K562 (cell line): ENCODE measurements at regions not wholly inside any gene's neighbourhood (a gene's known extent, or its start where the extent isn't known, plus 50 kb on each side); places are given as distances from the start of the nearest gene placed in this dataset.

Source experiments
- ATAC-seq: fragments of 200-7000 bp; cut with Tn5 transposase; 3 replicates; pipeline ENCODE4 v1.9.1; 2020; ENCODE audit warnings: moderate library complexity
- BruUV-seq: library from RNA; stranded (reverse); fragments of 400-500 nt; replicated peaks from 2 replicates; lab custom pipeline; 2021; lab: Mats Ljungman, UMichigan
- CTCF ChIA-PET: fragments of 300-600 bp; formaldehyde crosslinking; extraction: SDS; loops from one replicate; lab custom pipeline; 2021; ENCODE audit warnings: low intra/inter-chr PET ratio; lab: Yijun Ruan, JAX
- POLR2A ChIA-PET: fragments of 300-600, 350-650 bp; sonication (Branson Sonifier 250); formaldehyde crosslinking; extraction: SDS; loops from one replicate; lab custom pipeline; 2021; ENCODE audit warnings: antibody characterized with exemption, inconsistent platforms; lab: Yijun Ruan, JAX
- DNase-seq, 4 experiments: peaks; one replicate each; pipeline versions ENCODE4 v3.0.0 to v3.0.0-alpha.2; 2011 to 2018; ENCODE audit warnings: low spot score in 3 of 4, mixed read lengths in 3 of 4; ENCODE audit errors: extremely low read depth in 1 of 4
- FAIRE-seq: peaks from 2 replicates; lab custom pipeline; 2011; peaks lifted over from hg19 to GRCh38; lab: Jason Lieb, UNC
- H2AFZ ChIP-seq: 2 replicates; pipeline ENCODE4 v1.6.0; 2011; ENCODE audit warnings: low read depth, low read length, control low read depth, inconsistent platforms
- H3K27ac ChIP-seq: fragments of 200-600 bp; 3 replicates; pipeline ENCODE4 v1.8.0; 2011; ENCODE audit warnings: low read depth, mild to moderate bottlenecking, control low read depth, inconsistent platforms, low read length, moderate library complexity, mixed read lengths; ENCODE audit errors: extremely low read depth
- H3K27me3 ChIP-seq, 2 experiments: fragments of 300-600 bp in 1 of 2; 2 replicates in 1 of 2; 3 replicates in 1 of 2; pipeline versions ENCODE4 v1.6.0 to v1.8.0; 2011; ENCODE audit warnings: inconsistent platforms in 2 of 2, low read length in 2 of 2, mild to moderate bottlenecking in 1 of 2, mixed read lengths in 1 of 2, moderate library complexity in 1 of 2; ENCODE audit not compliant: control insufficient read depth in 2 of 2, insufficient read depth in 2 of 2
- H3K36me3 ChIP-seq: fragments of 300-600 bp; 3 replicates; pipeline ENCODE4 v1.8.0; 2011; ENCODE audit warnings: mild to moderate bottlenecking, low read length, inconsistent platforms; ENCODE audit not compliant: control insufficient read depth, insufficient read depth
- H3K4me1 ChIP-seq, 2 experiments: fragments of 200-600 bp in 1 of 2; replicated peaks in 1 of 2; 2 replicates in 1 of 2; 3 replicates in 1 of 2; pipeline versions ENCODE4 v1.5.1 to v1.8.0; 2011; ENCODE audit warnings: inconsistent platforms in 2 of 2, low read length in 2 of 2, mild to moderate bottlenecking in 1 of 2, mixed read lengths in 1 of 2, moderate library complexity in 1 of 2; ENCODE audit not compliant: control insufficient read depth in 2 of 2, insufficient read depth in 2 of 2
- H3K4me2 ChIP-seq: 2 replicates; pipeline ENCODE4 v1.6.1; 2011; ENCODE audit warnings: low read length, control low read depth, inconsistent platforms, mixed read lengths; ENCODE audit not compliant: insufficient read depth
- H3K4me3 ChIP-seq: fragments of 200-600 bp; sonication (generic), shearing (Covaris generic); 2 replicates; pipeline ENCODE4 v1.5.1; 2016; ENCODE audit warnings: control low read depth, inconsistent platforms
- H3K79me2 ChIP-seq: fragments of 200-600 bp; 3 replicates; pipeline ENCODE4 v1.8.0; 2011; ENCODE audit warnings: low read length, inconsistent platforms; ENCODE audit not compliant: control insufficient read depth, insufficient read depth
- H3K9ac ChIP-seq, 2 experiments: 2 replicates each; pipeline versions ENCODE4 v1.6.0 to v1.6.1; 2011; ENCODE audit warnings: low read depth in 2 of 2, low read length in 2 of 2, control low read depth in 1 of 2, inconsistent platforms in 1 of 2, mild to moderate bottlenecking in 1 of 2, mixed read lengths in 1 of 2; ENCODE audit not compliant: insufficient read depth in 1 of 2
- H3K9me1 ChIP-seq: one replicate; pipeline ENCODE4 v1.6.0; 2011; ENCODE audit warnings: inconsistent platforms, mild to moderate bottlenecking, low read length, moderate library complexity; ENCODE audit not compliant: control insufficient read depth, insufficient read depth
- H3K9me3 ChIP-seq: replicated peaks from 2 replicates; pipeline ENCODE4 v1.5.1; 2011; ENCODE audit warnings: low read depth, low read length, inconsistent platforms; ENCODE audit not compliant: control insufficient read depth, insufficient read depth
- H4K20me1 ChIP-seq: replicated peaks from 2 replicates; pipeline ENCODE4 v1.6.1; 2011; ENCODE audit warnings: low read length, inconsistent platforms, mixed read lengths; ENCODE audit not compliant: control insufficient read depth, insufficient read depth
- ATF3 ChIP-seq, 2 experiments: fragments of 450-650 bp in 1 of 2; sonication (generic) in 1 of 2; formaldehyde crosslinking in 1 of 2; IDR thresholded peaks in 1 of 2; conservative IDR thresholded peaks in 1 of 2; 2 replicates each; pipeline versions ENCODE4 v1.6.1 to v1.8.1; 2016 to 2023; ENCODE audit warnings: mild to moderate bottlenecking in 2 of 2, moderate library complexity in 2 of 2, inconsistent platforms in 1 of 2, missing genetic modification reagents in 1 of 2
- CBFA2T2 ChIP-seq: fragments of 450-650 bp; conservative IDR thresholded peaks from 2 replicates; pipeline ENCODE4 v1.6.1; 2017; ENCODE audit warnings: mild to moderate bottlenecking
- CREB5 ChIP-seq: fragments of 250-450 bp; sonication (Bioruptor Pico); IDR thresholded peaks from 2 replicates; pipeline ENCODE4 v1.5.0; 2020; ENCODE audit warnings: mild to moderate bottlenecking
- KAT7 ChIP-seq: sonication (generic); formaldehyde crosslinking; IDR thresholded peaks from 2 replicates; pipeline ENCODE4 v1.8.0; 2022; ENCODE audit warnings: missing genetic modification reagents, mild to moderate bottlenecking, borderline replicate concordance
- LCOR ChIP-seq: sonication (generic); formaldehyde crosslinking; IDR thresholded peaks from 2 replicates; pipeline ENCODE4 v1.8.0; 2022; ENCODE audit warnings: mild to moderate bottlenecking, missing genetic modification reagents
- NRF1 ChIP-seq, 2 experiments: fragments of 450-650 bp; IDR thresholded peaks in 1 of 2; conservative IDR thresholded peaks in 1 of 2; 2 replicates each; pipeline ENCODE4 v1.6.1; 2014; ENCODE audit warnings: mild to moderate bottlenecking in 2 of 2
- POU5F1 ChIP-seq: fragments of 150-350 bp; IDR thresholded peaks from 2 replicates; pipeline ENCODE4 v1.6.1; 2014; ENCODE audit warnings: borderline replicate concordance, low read length, low read depth, mild to moderate bottlenecking; ENCODE audit not compliant: partially characterized antibody
- RBBP5 ChIP-seq: fragments of 200-600 bp; sonication (generic); IDR thresholded peaks from 2 replicates; pipeline ENCODE4 v1.6.1; 2012; ENCODE audit warnings: borderline replicate concordance, mild to moderate bottlenecking, low read length, control low read depth, inconsistent platforms; ENCODE audit not compliant: insufficient read depth, poor library complexity, severe bottlenecking
- SAFB2 ChIP-seq: fragments of 200-400 bp; formaldehyde crosslinking; IDR thresholded peaks from 2 replicates; pipeline ENCODE4 v1.6.1; 2018; ENCODE audit warnings: borderline replicate concordance, low read length, low read depth, moderate library complexity; ENCODE audit not compliant: severe bottlenecking
- TCF7L2 ChIP-seq: fragments of 150-350 bp; IDR thresholded peaks from 2 replicates; pipeline ENCODE4 v1.6.1; 2016; ENCODE audit warnings: low read depth, mild to moderate bottlenecking, low read length, moderate library complexity
- TEAD1 ChIP-seq, 2 experiments: fragments of 450-650 bp in 1 of 2; sonication (generic) in 1 of 2; formaldehyde crosslinking; IDR thresholded peaks; 2 replicates each; pipeline versions ENCODE4 v1.4.0 to v1.8.0; 2020 to 2022; ENCODE audit warnings: mild to moderate bottlenecking in 2 of 2, missing genetic modification reagents in 1 of 2
- TFAM ChIP-seq: fragments of 250-450 bp; sonication (Bioruptor Pico); conservative IDR thresholded peaks from 2 replicates; pipeline ENCODE4 v1.5.0; 2021; ENCODE audit warnings: mild to moderate bottlenecking, moderate library complexity
- TFAP4 ChIP-seq: sonication (generic); formaldehyde crosslinking; IDR thresholded peaks from 2 replicates; pipeline ENCODE4 v1.8.0; 2022; ENCODE audit warnings: missing genetic modification reagents, mild to moderate bottlenecking, moderate library complexity, borderline replicate concordance
- TSC22D4 ChIP-seq: fragments of 450-650 bp; IDR thresholded peaks from 2 replicates; pipeline ENCODE4 v1.6.1; 2016; ENCODE audit warnings: missing genetic modification characterization, missing biosample characterization, control low read depth
- ZBTB43 ChIP-seq: sonication (generic); formaldehyde crosslinking; IDR thresholded peaks from 2 replicates; pipeline ENCODE4 v1.8.0; 2023; ENCODE audit warnings: mild to moderate bottlenecking, missing genetic modification reagents
- WGBS: fragments of 100-300 bp; shearing (Covaris generic); methylation state at CpG from one replicate; pipeline ENCODE4 v1.1.6; 2016; ENCODE audit warnings: low coverage, mixed read lengths; ENCODE audit not compliant: insufficient coverage; ENCODE audit errors: missing lambda C conversion rate; 5-methylcytosine and 5-hydroxymethylcytosine counted together
- in situ Hi-C: fragments of 300-500 bp; cut with MboI; formaldehyde crosslinking; loops from 4 replicates; pipeline ENCODE4 v1.15.0; 2018; ENCODE audit warnings: inconsistent platforms, mixed read lengths
- intact Hi-C: fragments of 100-400 bp; cut with micrococcal nuclease; formaldehyde crosslinking; loops from 2 replicates; pipeline ENCODE4 v1.14.2; 2022

- TF ChIP-seq CREB5 (CRISPR knock-in tag), result no peak
- peak; percentile 75 for TF ChIP-seq ATF3 (IDR thresholded peaks at IDR 0.05)
- no peak for TF ChIP-seq ATF3 (CRISPR knock-in tag; conservative IDR thresholded peaks at IDR 0.05)
- TF ChIP-seq TFAP4 (CRISPR knock-in tag), result peak; percentile 89
- TF ChIP-seq CBFA2T2, result peak; percentile 25; the same call in 1 of the 2 replicates
- 0 out of 4 replicates have a peak, but pooled peaks of 1 of the 2 experiments have one; percentile 18 for TF ChIP-seq NRF1 (conservative IDR thresholded peaks at IDR 0.05 in 1 of 2, IDR thresholded peaks at IDR 0.05 in 1 of 2)
Observed at GRCh38 chr14:77988970-77989369, 181.2 kb upstream of the NRXN3 start (continued).

GRCh38 chr14:77989441-77989991, 180.7 kb upstream of the NRXN3 start:
- Histone ChIP-seq H4K20me1 (no peaks in the 10 kb centered on the region), H3K36me3 (no peaks in the 10 kb centered on the region), H3K4me1 (no peaks in the 10 kb centered on the region; a peak in 1 of 5 replicates), H2AFZ (peak overlapping the region; percentile 34; the same call in 1 of the 2 replicates), H3K27ac (no peak overlapping the region), H3K4me3 (no peak overlapping the region), H3K9me3 (no peaks in the 10 kb centered on the region), H3K9me1 (no peaks in the 10 kb centered on the region), H3K27me3 (no peaks in the 10 kb centered on the region), H3K79me2 (no peaks in the 10 kb centered on the region), H3K4me2 (no peak overlapping the region), H3K9ac (no peak overlapping the region)
- no TSS peak for BruUV-seq
- no peak for FAIRE-seq
- 46% methylated on average over 11 of the region's 16 CpGs for WGBS
- in situ Hi-C loops (no loop called here), intact Hi-C loops (no loop called here)
- ATAC-seq, result no peak
- no peak for DNase-seq
- CTCF ChIA-PET, result interaction anchor here (2.4 kb wide), 1 partner anchor 127 kb away, joined by 7 read pairs; no protein-coding TSS in a partner anchor
- POLR2A ChIA-PET, result no interaction called here
- TF ChIP-seq LCOR (no peak), TEAD1 (CRISPR knock-in tag; IDR thresholded peaks at IDR 0.05) (no peak), RBBP5 (no peak), TSC22D4 (tag) (no peak), TCF7L2 (no peak), SAFB2 (no peak), POU5F1 (no peak), KAT7 (CRISPR knock-in tag) (no peak), TFAM (CRISPR knock-in tag) (no peak), ZBTB43 (no peak)
